Right hindlimb (tissue), 1 donor: ENCODE measurements at regions not wholly inside any gene's neighbourhood (a gene's known extent, or its start where the extent isn't known, plus 50 kb on each side); places are given as distances from the start of the nearest gene placed in this dataset.
"Not testable (repeated sequence)": the region's sequence is repeated elsewhere in the genome, so short reads cannot be mapped to it uniquely, and the experiment has no call there.

Experiments
- DNase-seq: peaks from one replicate; pipeline ENCODE4 v3.0.0-alpha.2; 2018

- no peak for DNase-seq
Observed at GRCh38 chr4:37771771-37772170, 54.7 kb upstream of the PGM2 start.

- DNase-seq, result no peak
Observed at GRCh38 chr4:37770016-37770415, 56.5 kb upstream of the PGM2 start.

GRCh38 chr4:37769391-37769989, 57.0 kb upstream of the PGM2 start:
- no peak for DNase-seq

DNA sequence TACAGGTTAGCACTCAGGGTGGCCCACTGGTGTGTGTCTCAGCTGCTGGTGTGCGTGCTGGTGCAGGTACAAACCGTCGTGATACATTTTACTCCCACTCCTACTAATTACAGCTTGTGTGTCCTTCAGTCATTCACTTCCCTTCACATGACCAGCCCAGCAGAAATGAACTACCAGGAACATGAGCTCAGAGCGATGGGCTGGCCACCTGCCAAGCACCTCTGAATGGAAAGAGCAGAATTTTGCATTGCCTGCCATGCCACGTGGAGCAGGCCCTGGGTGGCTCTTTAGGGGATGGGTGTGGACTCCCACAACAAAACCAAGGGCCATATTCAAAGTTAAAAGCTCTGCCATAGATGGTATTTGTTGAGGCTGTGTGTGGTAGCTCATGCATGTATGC, 58.9 kb upstream of the PGM2 start:
- peak; percentile 43 for DNase-seq

GRCh38 chr4:37767019-37767418, 59.5 kb upstream of the PGM2 start:
- DNase-seq, result no peak

- no peak for DNase-seq
Observed at GRCh38 chr4:37765741-37766140, 60.7 kb upstream of the PGM2 start.

- no peak for DNase-seq
Observed at GRCh38 chr4:37763831-37764230, 62.7 kb upstream of the PGM2 start.

- DNase-seq, result no peak
Observed at GRCh38 chr4:37762991-37763368, 63.5 kb upstream of the PGM2 start.

- no peak for DNase-seq
Observed at GRCh38 chr4:37762294-37762990, 64.0 kb upstream of the PGM2 start.

GRCh38 chr4:37760840-37761239, 65.6 kb upstream of the PGM2 start:
- DNase-seq, result no peak

DNA sequence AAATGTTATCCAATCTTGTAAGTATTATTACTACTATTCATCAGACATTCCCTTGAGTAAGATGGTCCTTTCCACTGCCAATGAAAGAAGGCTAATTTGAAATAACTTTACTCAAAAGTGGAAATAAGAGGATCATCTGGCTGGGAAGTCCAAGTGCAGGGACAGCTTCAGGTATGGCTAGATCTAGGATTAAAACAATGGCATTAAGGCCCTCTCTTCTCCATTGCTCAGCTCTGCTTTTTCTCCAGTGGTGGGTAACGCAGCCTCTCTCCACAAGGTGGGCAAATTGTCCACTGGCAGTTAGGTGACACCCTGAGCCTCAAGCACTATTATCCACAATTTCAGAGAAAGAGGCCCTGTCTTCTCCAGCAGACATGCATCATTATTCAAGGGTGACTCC, 66.7 kb upstream of the PGM2 start:
- no peak for DNase-seq

GRCh38 chr4:37758226-37758625, 68.3 kb upstream of the PGM2 start:
- DNase-seq, result no peak

- no peak for DNase-seq
Observed at GRCh38 chr4:37757761-37758160, 68.7 kb upstream of the PGM2 start.

GRCh38 chr4:37757121-37757520, 69.4 kb upstream of the PGM2 start:
- no peak for DNase-seq

DNA sequence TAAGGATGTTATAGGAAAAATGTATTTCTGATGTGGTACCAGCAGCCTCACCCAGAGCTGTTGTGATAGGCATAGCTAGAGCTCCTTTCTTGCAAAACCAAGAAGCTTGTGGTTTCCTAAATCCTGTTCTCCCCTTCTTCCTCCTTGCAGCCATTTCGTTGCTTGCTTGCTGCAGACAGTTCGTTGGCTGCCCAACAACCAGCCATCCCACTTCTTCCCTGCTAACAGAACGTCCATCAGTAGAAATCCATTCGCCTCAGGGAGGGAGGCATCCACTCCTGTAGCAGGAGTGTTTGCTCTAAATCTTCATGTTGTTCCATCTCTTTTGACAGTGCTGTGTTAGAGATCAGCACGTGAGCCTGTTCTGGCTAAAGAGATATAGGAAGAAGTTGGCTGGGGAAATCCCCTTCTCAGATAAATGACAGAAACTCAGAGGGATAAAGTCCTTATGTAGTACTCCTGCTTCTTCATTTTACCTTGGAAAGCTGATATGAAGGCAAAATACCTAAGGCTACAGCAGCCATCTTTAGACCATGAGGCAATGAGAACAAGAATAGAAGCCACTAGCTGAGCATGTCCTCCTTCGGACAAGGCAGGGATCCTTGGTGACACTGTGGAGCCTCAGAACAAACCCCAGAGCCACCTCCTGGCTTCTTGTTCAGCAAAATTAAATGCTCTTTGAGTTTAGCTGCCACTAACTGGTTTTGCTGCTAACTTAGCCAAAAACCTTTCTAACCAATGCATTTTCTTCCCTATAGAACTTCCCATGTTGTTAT, 68.4 kb upstream of the RELL1 start:
- DNase-seq, result no peak

- no peak for DNase-seq
Observed at GRCh38 chr4:37749398-37749988, 63.3 kb upstream of the RELL1 start.

- DNase-seq, result no peak
Observed at GRCh38 chr4:37748485-37748884, 62.3 kb upstream of the RELL1 start.

DNA sequence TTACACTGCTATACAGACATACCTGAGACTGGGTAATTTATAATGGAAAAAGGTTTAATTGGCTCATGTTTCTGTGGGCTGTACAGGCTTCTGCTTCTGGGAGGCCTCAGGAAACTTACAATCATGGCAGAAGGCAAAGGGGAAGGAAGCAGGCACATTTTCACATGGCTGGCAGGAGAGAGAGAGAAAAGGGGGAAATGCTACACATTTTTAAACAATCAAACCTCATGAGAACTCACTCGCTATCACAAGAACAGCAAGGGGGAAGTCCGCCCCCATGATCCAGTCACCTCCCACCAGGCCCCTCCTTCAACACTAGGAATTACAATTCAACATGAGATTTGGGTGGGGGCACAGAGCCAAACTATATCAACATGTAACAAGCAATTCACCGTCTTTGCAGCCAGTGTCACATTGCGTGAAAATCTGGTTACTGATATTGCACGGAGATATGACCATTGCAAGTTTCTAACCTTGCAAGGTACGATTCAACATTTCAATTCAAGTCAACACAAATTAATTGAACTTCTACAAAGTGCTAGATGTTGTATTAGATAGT, 61.7 kb upstream of the RELL1 start:
- DNase-seq, result no peak

- not testable (repeated sequence) for DNase-seq
Observed at GRCh38 chr4:37746852-37747251, 60.7 kb upstream of the RELL1 start.

DNA sequence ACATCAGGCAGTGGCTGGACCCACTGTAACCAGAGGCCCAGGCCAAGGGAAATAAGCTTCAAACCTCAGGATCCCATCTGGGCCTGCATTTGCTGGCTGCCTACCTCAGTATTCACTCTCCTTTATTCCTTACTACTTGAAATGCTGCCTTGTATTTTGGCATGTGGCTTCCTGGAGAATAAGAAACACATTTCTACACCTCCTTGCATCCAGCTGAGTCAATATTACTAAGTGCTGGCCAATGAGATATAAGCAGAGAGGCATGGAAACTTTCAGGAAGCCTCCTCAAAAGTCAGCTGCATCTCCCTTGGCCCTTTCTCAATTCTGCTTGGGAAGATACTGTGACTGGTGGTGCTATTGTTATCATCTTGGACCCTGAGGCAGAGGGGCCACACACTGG, 59.8 kb upstream of the RELL1 start:
- no peak for DNase-seq

DNA sequence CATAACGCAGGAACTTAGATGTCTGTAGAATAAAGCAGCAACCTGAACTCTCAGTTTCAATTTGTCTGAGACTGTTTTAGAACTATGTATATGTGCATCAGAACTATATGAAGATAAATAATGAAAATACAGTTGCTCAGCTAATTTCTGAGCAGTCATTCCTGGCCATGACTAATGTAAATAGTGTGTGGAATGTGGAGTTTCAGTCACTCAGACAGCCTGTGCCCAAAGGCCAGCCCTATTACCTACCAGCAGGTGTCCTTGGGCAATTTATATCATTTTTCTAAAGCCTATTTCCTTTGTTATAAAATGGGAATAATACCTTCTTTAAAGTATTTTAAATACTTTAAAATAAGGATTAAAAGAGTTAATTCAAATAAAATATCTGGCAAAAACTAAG, 56.0 kb upstream of the RELL1 start:
- no peak for DNase-seq

DNA sequence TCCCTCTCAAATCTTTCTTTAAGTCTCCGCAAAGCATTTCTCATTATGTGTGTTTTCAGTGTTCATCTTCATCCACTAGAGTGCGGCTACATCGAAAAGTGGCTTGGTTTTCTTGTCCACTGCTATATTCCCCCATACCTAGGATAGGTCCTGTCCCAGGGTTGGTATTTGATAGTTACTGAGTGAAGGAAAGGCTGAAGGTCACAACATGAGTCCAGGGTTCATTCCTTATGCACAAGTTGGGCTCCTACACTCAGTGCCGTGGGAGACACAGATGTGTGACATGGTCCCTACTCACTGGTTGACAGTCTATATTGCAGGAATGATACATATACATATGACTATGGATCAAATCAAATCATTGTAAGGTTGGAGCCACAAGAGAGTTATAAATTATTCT, 55.4 kb upstream of the RELL1 start:
- DNase-seq, result no peak

DNA sequence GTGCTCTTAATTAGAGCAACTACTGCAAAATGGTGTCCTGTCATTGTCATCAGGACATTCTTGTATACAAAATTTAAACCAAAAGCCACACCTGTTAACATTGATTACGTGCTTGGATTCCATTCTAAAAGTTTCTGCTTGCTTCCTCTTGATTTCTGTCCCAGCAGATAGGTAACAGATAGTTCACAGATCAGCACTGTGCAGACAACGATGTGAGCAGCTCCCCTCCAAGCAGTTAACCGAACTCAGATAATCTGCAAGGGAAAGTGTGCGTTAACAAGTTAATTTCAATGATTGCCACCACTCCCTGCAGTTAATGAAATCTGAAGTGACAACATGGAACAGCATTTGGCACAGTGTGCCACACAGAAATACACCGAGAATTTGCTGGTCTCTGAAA, 54.4 kb upstream of the RELL1 start:
- no peak for DNase-seq

GRCh38 chr4:37737466-37737865, 51.3 kb upstream of the RELL1 start:
- DNase-seq, result no peak
